ENCODE measurements at regions not wholly inside any gene's neighbourhood (a gene's known extent, or its start where the extent isn't known, plus 50 kb on each side); places are given as distances from the start of the nearest gene placed in this dataset.

DNA sequence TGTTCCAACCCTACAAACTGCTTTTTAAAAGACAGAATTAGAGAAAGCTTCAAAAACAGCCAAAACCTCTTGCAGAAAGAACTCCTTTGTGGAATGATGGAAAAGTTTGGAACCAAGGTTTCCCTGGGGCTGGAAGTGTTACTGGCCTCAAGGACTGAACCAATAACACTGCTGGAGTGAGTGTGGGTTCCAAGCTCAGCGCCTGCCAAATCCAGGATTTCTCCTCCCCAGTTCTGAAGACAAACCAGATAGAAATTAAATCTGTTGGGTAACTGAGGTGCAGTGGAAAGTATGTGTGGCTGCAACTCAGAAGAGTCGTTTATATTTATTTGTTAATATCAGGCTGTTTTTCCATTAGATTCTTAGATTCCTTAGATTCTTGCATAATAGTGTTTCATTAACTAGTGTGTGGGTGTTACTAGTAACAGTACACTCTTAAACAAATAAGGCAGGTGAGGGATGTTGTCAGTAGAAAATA is 66.5 kb upstream of the FNDC3B start:
- TF ChIP-seq, protein P1, sequence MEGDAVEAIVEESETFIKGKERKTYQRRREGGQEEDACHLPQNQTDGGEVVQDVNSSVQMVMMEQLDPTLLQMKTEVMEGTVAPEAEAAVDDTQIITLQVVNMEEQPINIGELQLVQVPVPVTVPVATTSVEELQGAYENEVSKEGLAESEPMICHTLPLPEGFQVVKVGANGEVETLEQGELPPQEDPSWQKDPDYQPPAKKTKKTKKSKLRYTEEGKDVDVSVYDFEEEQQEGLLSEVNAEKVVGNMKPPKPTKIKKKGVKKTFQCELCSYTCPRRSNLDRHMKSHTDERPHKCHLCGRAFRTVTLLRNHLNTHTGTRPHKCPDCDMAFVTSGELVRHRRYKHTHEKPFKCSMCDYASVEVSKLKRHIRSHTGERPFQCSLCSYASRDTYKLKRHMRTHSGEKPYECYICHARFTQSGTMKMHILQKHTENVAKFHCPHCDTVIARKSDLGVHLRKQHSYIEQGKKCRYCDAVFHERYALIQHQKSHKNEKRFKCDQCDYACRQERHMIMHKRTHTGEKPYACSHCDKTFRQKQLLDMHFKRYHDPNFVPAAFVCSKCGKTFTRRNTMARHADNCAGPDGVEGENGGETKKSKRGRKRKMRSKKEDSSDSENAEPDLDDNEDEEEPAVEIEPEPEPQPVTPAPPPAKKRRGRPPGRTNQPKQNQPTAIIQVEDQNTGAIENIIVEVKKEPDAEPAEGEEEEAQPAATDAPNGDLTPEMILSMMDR (IDR thresholded peaks at IDR 0.05), result no peak
- TF ChIP-seq EP300 (IDR thresholded peaks at IDR 0.05) (no peak), POLR2AphosphoS5 (IDR thresholded peaks at IDR 0.05) (no peak), POLR2A (IDR thresholded peaks at IDR 0.05) (no peak)
